HFF-Myc (cell line): ENCODE measurements at regions not wholly inside any gene's neighbourhood (a gene's known extent, or its start where the extent isn't known, plus 50 kb on each side); places are given as distances from the start of the nearest gene placed in this dataset.

Experiments used
- DNase-seq: peaks from one replicate; pipeline ENCODE4 v3.0.0-alpha.2; 2011; ENCODE audit warnings: low read depth; ENCODE audit errors: extremely low read depth
- H3K4me3 ChIP-seq: replicated peaks from 2 replicates; pipeline ENCODE4 v1.5.1; 2011; ENCODE audit warnings: low read depth, mild to moderate bottlenecking, control low read depth, low read length
- TF ChIP-seq, protein P1 (sequence below): IDR thresholded peaks from 2 replicates; pipeline ENCODE4 v1.5.1; 2012; ENCODE audit warnings: mild to moderate bottlenecking, low read depth, low read length, control low read depth; ENCODE audit errors: missing control alignments

DNA sequence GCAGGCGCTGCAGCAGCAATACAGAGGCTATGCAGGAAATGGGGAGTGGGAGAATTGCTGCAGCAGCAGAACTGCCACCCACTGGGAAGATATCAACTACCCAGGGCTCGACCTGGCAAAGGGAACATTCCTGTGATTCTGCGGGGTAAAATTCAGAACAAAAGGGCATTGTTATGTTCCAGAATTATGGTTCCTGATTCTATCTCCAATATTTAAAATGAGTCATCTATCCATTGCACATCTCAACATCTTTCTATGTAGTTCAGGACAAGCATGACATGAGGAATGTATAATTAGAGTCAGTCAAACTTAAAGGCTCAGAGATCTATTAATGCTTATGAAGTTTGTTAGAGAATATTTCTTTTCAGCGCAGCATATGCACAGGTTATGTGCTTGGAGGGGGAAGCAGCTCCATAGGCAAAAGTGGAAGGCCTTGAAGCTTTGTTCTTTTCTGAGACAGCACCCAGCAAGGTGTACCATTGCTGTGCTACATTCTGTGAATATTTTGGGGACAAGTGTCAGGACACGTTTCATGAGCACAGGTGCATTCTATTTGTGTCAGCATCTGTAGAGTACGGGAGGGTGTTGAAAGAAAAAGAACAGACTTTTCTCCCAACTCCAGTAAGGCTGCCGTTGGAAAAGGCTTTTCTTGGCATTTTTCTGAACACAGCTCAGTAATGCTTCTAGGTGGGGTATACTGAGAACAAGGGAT is 395.6 kb upstream of the MPDZ start:
- no peak overlapping the region for H3K4me3 ChIP-seq
- no peak for DNase-seq
- TF ChIP-seq, protein P1, sequence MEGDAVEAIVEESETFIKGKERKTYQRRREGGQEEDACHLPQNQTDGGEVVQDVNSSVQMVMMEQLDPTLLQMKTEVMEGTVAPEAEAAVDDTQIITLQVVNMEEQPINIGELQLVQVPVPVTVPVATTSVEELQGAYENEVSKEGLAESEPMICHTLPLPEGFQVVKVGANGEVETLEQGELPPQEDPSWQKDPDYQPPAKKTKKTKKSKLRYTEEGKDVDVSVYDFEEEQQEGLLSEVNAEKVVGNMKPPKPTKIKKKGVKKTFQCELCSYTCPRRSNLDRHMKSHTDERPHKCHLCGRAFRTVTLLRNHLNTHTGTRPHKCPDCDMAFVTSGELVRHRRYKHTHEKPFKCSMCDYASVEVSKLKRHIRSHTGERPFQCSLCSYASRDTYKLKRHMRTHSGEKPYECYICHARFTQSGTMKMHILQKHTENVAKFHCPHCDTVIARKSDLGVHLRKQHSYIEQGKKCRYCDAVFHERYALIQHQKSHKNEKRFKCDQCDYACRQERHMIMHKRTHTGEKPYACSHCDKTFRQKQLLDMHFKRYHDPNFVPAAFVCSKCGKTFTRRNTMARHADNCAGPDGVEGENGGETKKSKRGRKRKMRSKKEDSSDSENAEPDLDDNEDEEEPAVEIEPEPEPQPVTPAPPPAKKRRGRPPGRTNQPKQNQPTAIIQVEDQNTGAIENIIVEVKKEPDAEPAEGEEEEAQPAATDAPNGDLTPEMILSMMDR = no peak

DNA sequence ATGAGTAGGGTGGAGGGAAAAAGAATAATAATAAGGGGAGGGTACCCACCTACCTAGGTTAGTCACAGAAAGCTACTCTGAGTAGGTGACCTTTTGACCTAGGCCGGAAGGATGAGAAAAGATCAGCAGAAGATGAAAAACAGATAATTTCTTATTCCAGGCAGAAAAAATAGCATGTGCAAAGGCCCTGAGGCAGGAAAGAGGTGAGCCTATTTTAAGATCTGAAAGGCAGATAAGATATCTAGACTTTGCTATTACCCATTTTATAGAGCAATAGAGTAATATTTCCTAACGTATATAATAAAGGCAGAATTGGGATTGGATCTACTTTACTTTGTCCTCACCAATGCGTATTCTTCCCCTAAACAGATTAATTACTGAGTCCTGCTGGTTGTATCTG is 393.9 kb upstream of the MPDZ start:
- DNase-seq = no peak
- TF ChIP-seq, protein P1 = no peak
- no peak overlapping the region for H3K4me3 ChIP-seq

DNA sequence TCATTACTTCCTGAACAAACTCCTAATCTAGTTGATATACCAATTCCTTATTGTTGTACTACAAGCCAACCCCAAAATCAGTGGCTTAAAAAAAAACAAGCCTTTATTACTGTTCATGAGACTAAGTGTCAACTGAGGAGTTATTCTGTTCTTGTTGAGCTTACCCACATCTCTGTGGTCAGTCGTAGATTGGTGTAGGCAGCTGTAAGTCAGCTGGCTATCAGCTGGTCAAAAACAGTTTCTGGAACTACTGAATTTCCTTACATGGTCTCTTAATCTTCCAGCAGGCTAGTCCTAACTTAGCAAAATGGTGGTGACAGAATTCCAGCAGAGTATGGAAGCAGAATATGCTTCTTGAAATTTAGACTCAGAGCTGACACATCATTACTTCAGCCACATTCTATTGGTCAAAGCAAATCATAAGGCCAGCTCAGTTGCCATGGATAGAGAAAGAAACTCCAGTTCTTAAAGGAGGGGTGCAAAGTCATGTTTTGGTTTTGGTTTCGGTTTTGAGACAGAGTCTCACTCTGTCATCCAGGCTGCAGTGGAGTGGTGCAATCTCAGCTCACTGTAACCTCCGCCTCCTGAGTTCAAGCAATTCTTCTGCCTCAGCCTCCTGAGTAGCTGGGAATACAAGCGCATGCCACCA is 386.1 kb upstream of the MPDZ start:
- TF ChIP-seq, protein P1 = no peak
- H3K4me3 ChIP-seq = no peak overlapping the region
- no peak for DNase-seq

DNA sequence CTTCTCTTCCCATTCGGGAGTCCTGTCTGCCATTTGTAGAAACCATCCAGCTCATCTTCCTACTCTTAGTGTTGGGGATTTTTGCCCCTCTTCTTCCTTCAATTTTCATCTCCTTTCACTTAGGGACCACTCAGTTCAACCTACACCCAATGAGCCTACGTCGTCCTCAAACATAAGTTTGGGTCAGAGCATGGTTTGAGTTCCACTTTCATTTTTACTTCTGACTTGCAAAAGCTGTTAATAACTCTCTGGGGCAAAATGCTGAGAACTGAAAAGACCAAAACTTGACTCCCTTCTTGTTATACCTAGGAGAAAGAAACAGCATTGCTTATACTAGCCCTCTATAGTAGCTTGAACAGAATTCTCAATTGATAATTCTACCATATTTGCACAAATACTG is 381.5 kb upstream of the MPDZ start:
- TF ChIP-seq, protein P1 = no peak
- no peak overlapping the region for H3K4me3 ChIP-seq
- DNase-seq = no peak

DNA sequence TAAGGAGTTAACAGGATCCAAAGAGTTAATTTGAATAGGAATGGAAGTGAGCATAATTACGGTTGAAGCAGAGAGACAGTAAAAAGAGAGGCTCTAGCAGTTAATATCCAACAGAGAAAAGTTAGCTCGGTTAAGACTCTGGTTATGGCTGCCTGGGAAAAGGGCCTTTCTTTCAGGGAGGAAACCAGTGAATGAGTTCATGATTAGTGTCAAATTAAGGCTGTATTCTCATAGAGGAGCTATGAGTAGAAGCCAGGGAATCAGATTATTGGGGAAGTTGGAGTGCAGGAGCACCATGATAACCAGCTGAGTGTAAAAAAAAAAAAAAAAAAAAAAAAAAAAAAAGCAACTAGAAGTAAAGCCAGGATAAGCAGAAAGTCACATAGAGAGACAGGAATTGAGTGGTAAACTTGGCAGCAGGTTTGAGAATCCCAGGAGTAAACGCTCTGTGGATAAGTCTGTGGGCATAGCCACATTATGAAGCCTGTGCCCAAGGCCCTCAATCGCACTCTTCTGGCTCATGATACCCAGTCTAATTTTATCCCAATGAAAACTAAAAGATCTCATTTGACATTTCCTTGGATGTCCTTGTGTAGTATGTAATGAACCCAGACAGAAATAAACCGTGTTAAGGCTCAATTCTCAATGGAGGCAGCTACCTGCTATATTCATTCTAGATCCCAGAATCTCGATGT is 372.6 kb upstream of the MPDZ start:
- TF ChIP-seq, protein P1 = no peak
- no peak overlapping the region for H3K4me3 ChIP-seq
- DNase-seq = no peak

DNA sequence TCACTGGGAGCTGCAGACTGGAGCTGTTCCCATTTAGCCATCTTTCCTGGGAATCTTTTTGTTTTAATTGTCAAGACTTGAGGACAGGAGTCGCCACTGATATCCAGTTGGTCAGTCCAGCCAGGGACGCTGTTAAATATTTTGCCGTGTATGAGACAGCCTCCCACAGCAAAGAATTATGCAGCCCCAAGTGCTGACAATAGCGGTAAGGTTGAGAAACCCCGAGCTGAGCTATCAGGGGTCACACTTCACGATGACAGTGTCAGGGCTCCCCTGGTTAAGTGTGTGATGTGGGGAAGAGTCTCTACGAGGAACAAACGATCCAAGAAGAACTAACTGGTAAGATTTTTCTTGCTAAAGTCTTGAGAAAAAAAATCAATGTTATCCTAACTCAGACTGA is 372.0 kb upstream of the MPDZ start:
- no peak overlapping the region for H3K4me3 ChIP-seq
- TF ChIP-seq, protein P1 = no peak
- DNase-seq = no peak
